ENCODE measurements at regions not wholly inside any gene's neighbourhood (a gene's known extent, or its start where the extent isn't known, plus 50 kb on each side); places are given as distances from the start of the nearest gene placed in this dataset.

GRCh38 chr15:94130504-94130903, 100.9 kb upstream of the MCTP2 start:
- no peak overlapping the region for H3K27ac ChIP-seq
- H3K4me3 ChIP-seq (ENCODE audit: low read depth, low read length) = no peak overlapping the region
- no peak for TF ChIP-seq CTCF (IDR thresholded peaks at IDR 0.05; ENCODE audit: low read depth, low read length)
- no peaks in the 10 kb centered on the region for H3K36me3 ChIP-seq
- no peak for DNase-seq
- no peaks in the 10 kb centered on the region for H3K9me3 ChIP-seq (ENCODE audit: severe bottlenecking)
- H3K27me3 ChIP-seq (ENCODE audit: insufficient read depth, low read depth, severe bottlenecking) = peaks cover 59% of the 10 kb centered on the region

- no peaks in the 10 kb centered on the region for H3K36me3 ChIP-seq
- no peak overlapping the region for H3K4me3 ChIP-seq (ENCODE audit: low read depth, low read length)
- TF ChIP-seq CTCF (IDR thresholded peaks at IDR 0.05; ENCODE audit: low read depth, low read length) = no peak
- no peak overlapping the region for H3K27ac ChIP-seq
- H3K27me3 ChIP-seq (ENCODE audit: insufficient read depth, low read depth, severe bottlenecking) = peaks cover 56% of the 10 kb centered on the region
- H3K9me3 ChIP-seq (ENCODE audit: severe bottlenecking) = no peaks in the 10 kb centered on the region
- no peak for DNase-seq
Measured at GRCh38 chr15:94127006-94127405, 104.4 kb upstream of the MCTP2 start.

GRCh38 chr15:94125698-94126097, 105.7 kb upstream of the MCTP2 start:
- TF ChIP-seq CTCF (IDR thresholded peaks at IDR 0.05; ENCODE audit: low read depth, low read length) = no peak
- H3K27ac ChIP-seq = no peak overlapping the region
- peaks cover 48% of the 10 kb centered on the region for H3K27me3 ChIP-seq (ENCODE audit: insufficient read depth, low read depth, severe bottlenecking)
- DNase-seq = no peak
- H3K36me3 ChIP-seq = no peaks in the 10 kb centered on the region
- H3K9me3 ChIP-seq (ENCODE audit: severe bottlenecking) = no peaks in the 10 kb centered on the region
- no peak overlapping the region for H3K4me3 ChIP-seq (ENCODE audit: low read depth, low read length)

GRCh38 chr15:94125156-94125555, 106.2 kb upstream of the MCTP2 start:
- no peak for DNase-seq
- H3K27me3 ChIP-seq (ENCODE audit: insufficient read depth, low read depth, severe bottlenecking) = peaks cover 51% of the 10 kb centered on the region
- no peaks in the 10 kb centered on the region for H3K9me3 ChIP-seq (ENCODE audit: severe bottlenecking)
- no peak for TF ChIP-seq CTCF (IDR thresholded peaks at IDR 0.05; ENCODE audit: low read depth, low read length)
- H3K4me3 ChIP-seq (ENCODE audit: low read depth, low read length) = no peak overlapping the region
- no peak overlapping the region for H3K27ac ChIP-seq
- H3K36me3 ChIP-seq = no peaks in the 10 kb centered on the region

- Histone ChIP-seq H3K9me3 (ENCODE audit: severe bottlenecking) (no peaks in the 10 kb centered on the region), H3K4me3 (ENCODE audit: low read depth, low read length) (no peak overlapping the region), H3K27me3 (ENCODE audit: insufficient read depth, low read depth, severe bottlenecking) (peaks cover 48% of the 10 kb centered on the region), H3K36me3 (no peaks in the 10 kb centered on the region), H3K27ac (no peak overlapping the region)
- TF ChIP-seq CTCF (IDR thresholded peaks at IDR 0.05; ENCODE audit: low read depth, low read length) = no peak
- DNase-seq = no peak
Measured at GRCh38 chr15:94122516-94122915, 108.8 kb upstream of the MCTP2 start.
